HEK293 (cell line): ENCODE measurements at regions not wholly inside any gene's neighbourhood (a gene's known extent, or its start where the extent isn't known, plus 50 kb on each side); places are given as distances from the start of the nearest gene placed in this dataset.

Source experiments
- CTCF ChIA-PET: fragments of 350-600 bp; formaldehyde crosslinking; extraction: SDS; loops from one replicate; lab custom pipeline; 2021; ENCODE audit warnings: antibody characterized with exemption; lab: Yijun Ruan, JAX
- POLR2A ChIA-PET: fragments of 300-600 bp; formaldehyde crosslinking; extraction: SDS; loops from one replicate; lab custom pipeline; 2020; ENCODE audit warnings: antibody characterized with exemption, inconsistent platforms; lab: Yijun Ruan, JAX
- H3K27ac ChIP-seq: fragments of 200-500 bp; sonication (Bioruptor generic); 2 replicates; pipeline ENCODE4 v1.5.1; 2014; ENCODE audit warnings: low read depth, low read length, control low read depth, inconsistent platforms; ENCODE audit errors: extremely low read depth
- H3K36me3 ChIP-seq, 2 experiments: fragments of 200-500 bp in 1 of 2; sonication (Bioruptor generic) in 1 of 2; 1 replicate in 1 of 2; 2 replicates in 1 of 2; pipeline ENCODE4 v1.5.1; 2014 to 2017; ENCODE audit warnings: inconsistent platforms in 2 of 2, low read length in 2 of 2; ENCODE audit not compliant: control insufficient read depth in 2 of 2, insufficient read depth in 1 of 2
- H3K4me1 ChIP-seq: fragments of 200-500 bp; sonication (Bioruptor generic); 2 replicates; pipeline ENCODE4 v1.5.1; 2014; ENCODE audit warnings: mild to moderate bottlenecking, low read length, inconsistent platforms; ENCODE audit not compliant: control insufficient read depth, insufficient read depth
- H3K4me3 ChIP-seq: 2 replicates; pipeline ENCODE4 v1.5.1; 2011; ENCODE audit warnings: low read depth, mild to moderate bottlenecking, control low read depth, low read length, moderate library complexity
- H3K9me3 ChIP-seq: fragments of 200-500 bp; sonication (Bioruptor generic); 2 replicates; pipeline ENCODE4 v1.5.1; 2014; ENCODE audit warnings: low read depth, low read length, inconsistent platforms; ENCODE audit not compliant: control insufficient read depth, insufficient read depth
- MZF1 ChIP-seq: fragments of 450-650 bp; formaldehyde crosslinking; IDR thresholded peaks from 2 replicates; pipeline ENCODE4 v1.5.1; 2017; ENCODE audit warnings: missing biosample characterization, missing genetic modification characterization, borderline replicate concordance
- PATZ1 ChIP-seq: fragments of 450-650 bp; formaldehyde crosslinking; IDR thresholded peaks from 2 replicates; pipeline ENCODE4 v1.5.1; 2016; ENCODE audit warnings: missing biosample characterization, missing genetic modification characterization
- SP3 ChIP-seq: fragments of 450-650 bp; formaldehyde crosslinking; IDR thresholded peaks from 2 replicates; pipeline ENCODE4 v1.5.1; 2016; ENCODE audit warnings: missing biosample characterization, missing genetic modification characterization
- ZBTB11 ChIP-seq: fragments of 450-650 bp; formaldehyde crosslinking; conservative IDR thresholded peaks from 2 replicates; pipeline ENCODE4 v1.5.1; 2016; ENCODE audit warnings: low read depth, missing biosample characterization, missing genetic modification characterization
- ZBTB21 ChIP-seq: fragments of 450-650 bp; formaldehyde crosslinking; IDR thresholded peaks from 2 replicates; pipeline ENCODE4 v1.5.1; 2017; ENCODE audit warnings: missing biosample characterization, missing genetic modification characterization
- ZBTB48 ChIP-seq: fragments of 450-650 bp; formaldehyde crosslinking; IDR thresholded peaks from 2 replicates; pipeline ENCODE4 v1.5.1; 2016; ENCODE audit warnings: missing biosample characterization, missing genetic modification characterization
- ZBTB49 ChIP-seq: fragments of 450-650 bp; formaldehyde crosslinking; IDR thresholded peaks from 2 replicates; pipeline ENCODE4 v1.5.1; 2016; ENCODE audit warnings: missing biosample characterization, missing genetic modification characterization, low read depth
- ZFP37 ChIP-seq: fragments of 450-650 bp; formaldehyde crosslinking; IDR thresholded peaks from 2 replicates; pipeline ENCODE4 v1.5.1; 2016; ENCODE audit warnings: missing biosample characterization, missing genetic modification characterization
- ZNF132 ChIP-seq: fragments of 450-650 bp; formaldehyde crosslinking; IDR thresholded peaks from 2 replicates; pipeline ENCODE4 v1.5.1; 2017; ENCODE audit warnings: missing biosample characterization, missing genetic modification characterization, borderline replicate concordance
- ZNF19 ChIP-seq: fragments of 450-650 bp; formaldehyde crosslinking; IDR thresholded peaks from 2 replicates; pipeline ENCODE4; 2016; ENCODE audit warnings: missing biosample characterization, missing genetic modification characterization, low read depth
- ZNF26 ChIP-seq: fragments of 450-650 bp; formaldehyde crosslinking; IDR thresholded peaks from 2 replicates; pipeline ENCODE4 v1.5.1; 2016; ENCODE audit warnings: missing biosample characterization, missing genetic modification characterization
- ZNF266 ChIP-seq: fragments of 450-650 bp; formaldehyde crosslinking; IDR thresholded peaks from 2 replicates; pipeline ENCODE4 v1.5.1; 2016; ENCODE audit warnings: missing biosample characterization, missing genetic modification characterization, low read depth
- ZNF311 ChIP-seq: fragments of 450-650 bp; formaldehyde crosslinking; IDR thresholded peaks from 2 replicates; pipeline ENCODE4 v1.5.1; 2017; ENCODE audit warnings: missing biosample characterization, missing genetic modification characterization, borderline replicate concordance
- ZNF354C ChIP-seq: fragments of 450-650 bp; formaldehyde crosslinking; IDR thresholded peaks from 2 replicates; pipeline ENCODE4 v1.5.1; 2016; ENCODE audit warnings: missing biosample characterization, missing genetic modification characterization, low read depth, borderline replicate concordance
- ZNF423 ChIP-seq: fragments of 450-650 bp; formaldehyde crosslinking; IDR thresholded peaks from 2 replicates; pipeline ENCODE4 v1.5.1; 2016; ENCODE audit warnings: missing biosample characterization, missing genetic modification characterization
- ZNF433 ChIP-seq: fragments of 450-650 bp; formaldehyde crosslinking; IDR thresholded peaks from 2 replicates; pipeline ENCODE4 v1.5.1; 2016; ENCODE audit warnings: missing biosample characterization, missing genetic modification characterization, low read depth
- ZNF521 ChIP-seq: fragments of 450-650 bp; formaldehyde crosslinking; IDR thresholded peaks from 2 replicates; pipeline ENCODE4 v1.5.1; 2017; ENCODE audit warnings: missing biosample characterization, mild to moderate bottlenecking, missing genetic modification characterization
- ZNF549 ChIP-seq: fragments of 450-650 bp; IDR thresholded peaks from 2 replicates; pipeline ENCODE4 v1.5.1; 2018; ENCODE audit warnings: missing biosample characterization, missing genetic modification characterization, mild to moderate bottlenecking, inconsistent platforms, moderate library complexity
- ZNF571 ChIP-seq: fragments of 450-650 bp; formaldehyde crosslinking; IDR thresholded peaks from 2 replicates; pipeline ENCODE4 v1.5.0; 2017; ENCODE audit warnings: missing biosample characterization, missing genetic modification characterization
- ZNF585B ChIP-seq: fragments of 450-650 bp; formaldehyde crosslinking; IDR thresholded peaks from 2 replicates; pipeline ENCODE4 v1.5.1; 2016; ENCODE audit warnings: missing biosample characterization, missing genetic modification characterization
- ZNF747 ChIP-seq: fragments of 450-650 bp; formaldehyde crosslinking; IDR thresholded peaks from 2 replicates; pipeline ENCODE4 v1.5.1; 2016; ENCODE audit warnings: missing biosample characterization, missing genetic modification characterization
- ZNF843 ChIP-seq: fragments of 450-650 bp; formaldehyde crosslinking; IDR thresholded peaks from 2 replicates; pipeline ENCODE4 v1.5.1; 2016; ENCODE audit warnings: missing biosample characterization, missing genetic modification characterization

- no peaks in the 10 kb centered on the region for H3K4me1 ChIP-seq
- no peaks in the 10 kb centered on the region for H3K9me3 ChIP-seq
- no peak overlapping the region for H3K4me3 ChIP-seq
- TF ChIP-seq ZBTB11 (tag by site-specific recombination) (no peak), ZNF423 (tag by site-specific recombination) (no peak)
- ChIA-PET CTCF (interaction anchor here (0.6 to 0.7 kb wide), 2 partner anchors 13 to 61 kb away, joined by 3 read pairs; no protein-coding TSS in a partner anchor), POLR2A (no interaction called here)
- H3K36me3 ChIP-seq, result no peaks in the 10 kb centered on the region
- no peak overlapping the region for H3K27ac ChIP-seq
These were observed 434.1 kb upstream of the HS6ST1 start for GRCh38 chr2:128752691-128753263.

GRCh38 chr2:128753321-128753720 is 434.7 kb upstream of the HS6ST1 start:
- no peaks in the 10 kb centered on the region for H3K36me3 ChIP-seq
- ChIA-PET CTCF (interaction anchor here (0.6 to 0.7 kb wide), 2 partner anchors 13 to 61 kb away, joined by 3 read pairs; no protein-coding TSS in a partner anchor), POLR2A (no interaction called here)
- no peaks in the 10 kb centered on the region for H3K9me3 ChIP-seq
- TF ChIP-seq ZBTB48 (no peak), SP3 (tag by site-specific recombination) (no peak), ZNF585B (tag by site-specific recombination) (no peak), ZBTB49 (no peak), ZNF354C (tag by site-specific recombination) (no peak), MZF1 (tag by site-specific recombination) (no peak), ZNF311 (tag by site-specific recombination) (no peak), ZNF266 (no peak), ZNF26 (no peak), PATZ1 (tag by site-specific recombination) (no peak), ZNF521 (tag by site-specific recombination) (no peak), ZNF571 (tag by site-specific recombination) (no peak), ZNF747 (tag by site-specific recombination) (no peak), ZFP37 (tag by site-specific recombination) (no peak), ZBTB21 (tag by site-specific recombination) (no peak), ZNF549 (tag by site-specific recombination) (no peak), ZNF843 (no peak), ZNF19 (tag by site-specific recombination) (no peak), ZNF132 (no peak), ZNF433 (no peak)
- TF ChIP-seq, all 188 proteins: peak for 0
- Histone ChIP-seq H3K27ac (no peak overlapping the region), H3K4me1 (no peaks in the 10 kb centered on the region), H3K4me3 (no peak overlapping the region)
